Colon (tissue), 2 donors: ENCODE measurements at regions not wholly inside any gene's neighbourhood (a gene's known extent, or its start where the extent isn't known, plus 50 kb on each side); places are given as distances from the start of the nearest gene placed in this dataset.

Source experiments
- FAIRE-seq: peaks from 2 replicates; lab custom pipeline; 2012; peaks lifted over from hg19 to GRCh38; lab: Jason Lieb, UNC
- donor health status: control.
- donor health status: control.

DNA sequence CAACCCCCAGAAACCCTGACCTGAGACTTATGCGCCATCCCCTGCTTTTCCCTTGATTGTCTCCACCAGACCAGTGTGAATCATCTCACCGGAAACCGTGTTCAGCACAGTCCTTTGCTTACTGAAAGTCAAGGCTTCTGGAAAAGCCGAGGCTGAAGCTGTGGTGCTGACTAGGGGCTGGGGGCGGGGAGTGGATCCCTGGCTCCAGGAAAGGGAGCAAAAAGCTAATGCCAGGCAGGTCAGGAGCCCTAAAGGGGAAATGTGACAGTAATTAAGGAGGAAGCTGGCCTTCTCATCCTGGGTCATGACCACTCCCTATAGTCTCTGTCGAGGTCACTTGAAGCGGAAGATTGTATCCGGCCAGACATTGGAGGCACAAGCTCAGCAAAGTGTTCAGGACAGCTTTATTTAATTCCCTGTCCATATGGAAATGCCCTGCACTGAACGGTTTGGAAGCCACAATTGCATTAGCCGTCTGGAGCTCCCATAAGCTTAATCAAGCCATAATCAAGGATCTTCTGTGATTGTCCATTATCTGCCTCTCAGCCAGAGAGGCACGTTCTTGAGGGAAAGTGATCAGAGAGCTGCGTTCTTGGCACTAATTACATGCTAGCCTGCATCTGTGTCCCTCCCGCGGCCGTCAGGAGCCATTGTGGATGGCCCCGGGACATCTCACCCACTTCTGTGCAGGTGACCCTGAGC is 403.6 kb downstream of the RRAGC start:
- no peak for FAIRE-seq

DNA sequence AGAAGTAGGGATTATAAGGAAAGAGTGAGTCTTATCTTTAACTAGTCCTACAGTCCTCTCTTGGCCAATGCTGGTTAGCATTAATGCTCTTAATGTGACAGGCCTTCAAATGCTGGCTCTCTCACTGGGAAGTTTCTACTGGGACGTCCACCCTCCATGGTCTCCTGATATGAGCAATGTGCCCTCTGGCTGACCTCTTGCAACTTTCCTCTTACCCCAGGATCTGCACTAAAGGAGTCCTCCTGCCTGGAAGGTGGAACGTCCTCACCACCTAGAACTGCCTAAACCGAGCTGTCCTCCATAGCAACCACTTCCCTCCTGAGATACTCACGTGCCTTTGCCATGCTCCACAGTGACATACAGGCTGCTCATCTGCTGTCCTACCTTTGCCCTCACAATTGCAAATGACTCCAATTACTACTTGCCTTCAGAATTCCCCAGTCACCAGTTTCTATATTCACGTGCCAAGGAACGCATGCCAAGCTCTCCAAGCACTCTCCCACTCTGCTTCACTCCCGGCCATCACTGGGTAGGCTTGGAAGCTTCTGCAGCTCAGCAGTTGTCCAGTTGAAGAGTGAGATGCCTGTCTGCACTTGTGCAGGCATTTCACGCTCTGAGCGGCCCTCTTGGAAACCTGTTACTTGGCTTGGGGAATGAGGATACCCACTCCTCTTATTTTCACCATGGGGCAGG is 404.7 kb downstream of the RRAGC start:
- no peak for FAIRE-seq

GRCh38 chr1:38454236-38454635 is 405.3 kb downstream of the RRAGC start:
- no peak for FAIRE-seq

- FAIRE-seq, result no peak
Measured at GRCh38 chr1:38452246-38452645, 405.7 kb upstream of the POU3F1 start.

GRCh38 chr1:38451541-38451993 is 405.0 kb upstream of the POU3F1 start:
- no peak for FAIRE-seq

GRCh38 chr1:38448893-38449292 is 402.3 kb upstream of the POU3F1 start:
- no peak for FAIRE-seq

GRCh38 chr1:38446936-38447335 is 400.3 kb upstream of the POU3F1 start:
- no peak for FAIRE-seq

DNA sequence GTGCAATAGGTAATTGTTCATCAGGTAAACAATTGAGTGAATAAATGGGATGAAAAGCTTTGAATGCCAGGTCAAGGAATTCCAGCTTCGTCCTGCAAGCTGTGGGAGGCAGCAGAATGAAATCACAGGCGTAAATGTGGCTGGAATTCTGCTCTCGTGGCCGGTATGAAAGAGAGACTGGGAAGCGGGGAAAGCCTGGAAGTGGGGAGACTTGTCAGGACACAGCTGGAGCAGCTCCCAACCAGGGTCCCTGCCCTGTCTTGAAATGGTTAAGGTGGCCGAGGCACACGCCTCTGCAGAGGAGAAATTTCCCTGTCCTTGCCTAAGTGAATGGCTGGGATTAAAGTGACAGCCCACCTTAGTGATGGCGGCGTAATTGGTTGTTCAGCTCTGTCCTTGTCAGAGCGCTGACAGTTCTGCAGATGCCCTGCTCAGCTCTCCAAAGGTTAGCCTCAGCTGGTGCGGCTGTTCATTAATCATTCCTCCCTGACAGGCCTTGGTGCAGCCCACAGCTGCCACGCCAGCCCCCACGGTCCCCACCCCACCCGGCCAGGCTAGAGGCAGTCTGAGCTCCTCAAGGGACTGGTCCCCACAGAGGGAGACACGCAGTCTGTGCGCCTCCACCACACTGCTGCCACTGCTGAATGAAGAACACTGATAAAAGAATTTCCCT is 398.3 kb upstream of the POU3F1 start:
- FAIRE-seq, result no peak

- no peak for FAIRE-seq
Measured at GRCh38 chr1:38444311-38444710, 397.7 kb upstream of the POU3F1 start.

DNA sequence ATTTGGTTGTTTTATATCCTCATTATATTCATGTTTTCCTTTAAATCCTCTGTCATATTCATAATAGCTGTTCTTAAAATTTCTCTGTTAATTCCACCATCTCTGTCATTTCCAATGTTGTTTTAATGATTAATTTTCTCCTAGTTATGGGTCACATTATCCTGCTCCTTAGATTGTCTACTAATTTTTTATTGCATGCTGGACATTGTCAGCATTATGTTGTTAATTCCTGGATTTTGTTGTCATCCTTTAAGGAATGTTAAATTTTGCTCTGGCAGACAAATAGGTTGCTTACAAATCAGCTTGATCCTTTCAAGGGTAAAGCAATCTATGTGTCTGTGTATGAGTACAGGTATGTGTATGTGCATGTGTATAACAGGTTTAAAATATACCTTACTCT is 393.8 kb upstream of the POU3F1 start:
- FAIRE-seq, result no peak

DNA sequence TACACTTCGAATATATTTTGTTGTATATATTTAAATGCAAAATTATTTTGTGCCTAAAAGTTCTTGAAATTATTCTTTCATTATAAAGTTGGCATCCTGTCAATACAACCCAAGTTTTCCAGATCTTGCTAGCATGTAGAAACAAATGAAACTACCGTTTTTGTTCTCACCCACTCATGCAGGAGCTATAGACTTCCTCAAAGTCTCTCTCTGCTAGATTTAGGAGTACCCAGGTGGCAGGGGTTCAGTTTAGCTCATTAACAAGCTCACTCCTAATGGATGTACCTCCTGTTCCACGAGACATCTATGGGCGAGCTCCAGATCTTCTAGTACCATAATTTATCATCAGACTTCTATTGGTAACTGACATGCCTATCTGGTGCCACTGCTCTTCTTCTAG is 390.2 kb upstream of the POU3F1 start:
- no peak for FAIRE-seq

DNA sequence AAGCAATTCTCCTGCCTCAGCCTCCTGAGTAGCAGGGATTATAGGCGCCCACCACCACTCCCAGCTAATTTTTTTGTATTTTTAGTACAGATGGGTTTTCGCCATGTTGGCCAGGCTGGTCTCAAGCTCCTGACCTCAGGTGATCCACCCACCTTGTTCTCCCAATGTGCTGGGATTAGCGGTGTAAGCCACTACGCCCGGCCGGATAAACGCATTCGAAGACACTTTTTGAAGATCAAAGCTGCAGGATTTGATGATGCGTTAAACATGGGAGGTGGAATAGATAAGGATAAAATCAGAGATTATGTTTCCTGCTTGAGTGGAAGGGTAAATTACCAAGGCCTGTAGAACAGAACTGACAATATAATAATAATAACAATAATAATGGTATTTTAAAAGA is 389.4 kb upstream of the POU3F1 start:
- no peak for FAIRE-seq

- FAIRE-seq, result no peak
Measured at GRCh38 chr1:38433084-38433722, 386.6 kb upstream of the POU3F1 start.

GRCh38 chr1:38431535-38432376 is 385.2 kb upstream of the POU3F1 start:
- FAIRE-seq, result no peak

DNA sequence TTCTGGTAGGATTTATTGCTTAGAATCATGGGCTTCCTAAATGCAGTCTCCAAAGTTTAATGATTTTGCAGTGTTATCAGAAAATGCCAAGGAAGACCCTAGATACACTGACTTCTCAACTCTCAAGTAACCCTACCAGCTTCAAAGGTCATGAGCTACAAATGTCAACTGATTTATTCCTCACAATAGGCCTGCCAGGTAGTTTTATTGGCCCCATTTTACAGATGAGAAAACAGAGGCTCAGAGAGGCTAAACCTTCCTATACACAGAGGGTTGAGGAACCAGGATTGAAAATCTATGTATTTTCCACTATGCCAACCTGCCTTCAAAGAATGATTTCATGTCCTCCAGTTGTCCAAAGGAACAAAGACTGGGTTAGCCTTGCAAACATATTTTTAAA is 384.4 kb upstream of the POU3F1 start:
- no peak for FAIRE-seq

GRCh38 chr1:38424677-38425076 is 378.1 kb upstream of the POU3F1 start:
- no peak for FAIRE-seq

DNA sequence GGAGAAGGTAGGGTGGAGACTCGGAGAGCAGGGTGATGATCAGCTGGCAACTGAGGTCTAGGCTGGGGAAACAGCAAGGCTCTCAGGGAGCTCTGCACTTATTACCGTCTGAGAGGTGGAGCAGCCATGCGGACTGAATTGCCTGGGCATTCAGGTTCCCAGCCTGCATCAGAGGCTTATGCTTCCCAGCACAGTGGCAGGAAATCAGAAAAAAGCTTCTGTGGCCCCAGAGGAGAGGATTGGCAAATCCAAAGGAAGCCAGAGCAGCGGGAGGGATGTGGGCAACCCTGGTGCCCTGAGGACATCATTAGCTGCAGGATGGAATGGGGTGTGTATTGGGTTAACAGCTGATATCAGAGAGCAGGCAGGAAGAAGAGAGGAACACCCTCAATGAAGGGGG is 374.1 kb upstream of the POU3F1 start:
- FAIRE-seq, result no peak

DNA sequence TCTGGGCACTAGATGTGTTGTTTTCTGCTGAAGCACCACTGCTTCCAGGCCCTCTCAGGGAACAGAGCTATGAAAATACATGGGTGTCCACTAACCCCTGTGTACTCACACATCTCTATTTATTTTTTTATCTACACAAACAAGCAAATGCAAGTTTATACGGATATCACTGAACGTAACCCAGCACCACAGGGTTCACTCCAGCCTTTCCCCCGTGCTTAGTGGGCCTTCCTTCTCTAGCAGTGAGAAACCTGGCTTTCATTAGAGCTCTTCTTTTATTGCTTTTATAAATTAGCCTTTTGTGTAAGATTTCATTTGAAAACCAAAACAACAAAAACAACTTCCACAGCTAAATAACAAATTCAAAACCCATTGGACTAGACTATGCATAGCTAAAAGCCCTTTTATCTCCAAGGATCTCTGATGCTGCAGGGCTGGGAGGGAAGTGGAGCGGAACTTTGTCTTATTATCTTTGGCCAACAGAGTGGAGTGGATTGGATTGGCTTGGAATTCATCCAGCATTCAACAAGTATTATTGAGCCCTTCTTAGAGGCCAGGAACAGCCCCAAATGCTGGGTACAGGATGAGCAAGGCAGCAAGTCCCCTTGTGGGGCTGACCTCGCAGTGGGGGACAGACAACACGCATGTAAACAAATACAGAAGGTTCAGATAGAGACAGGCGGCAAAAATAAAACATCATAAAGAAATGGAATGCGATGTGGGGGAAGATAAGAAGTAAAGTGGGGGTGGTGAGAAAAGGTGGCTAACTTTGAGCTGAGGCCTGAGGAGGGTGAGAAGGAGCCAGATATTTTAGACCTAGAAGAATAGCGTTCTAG is 371.8 kb upstream of the POU3F1 start:
- no peak for FAIRE-seq

DNA sequence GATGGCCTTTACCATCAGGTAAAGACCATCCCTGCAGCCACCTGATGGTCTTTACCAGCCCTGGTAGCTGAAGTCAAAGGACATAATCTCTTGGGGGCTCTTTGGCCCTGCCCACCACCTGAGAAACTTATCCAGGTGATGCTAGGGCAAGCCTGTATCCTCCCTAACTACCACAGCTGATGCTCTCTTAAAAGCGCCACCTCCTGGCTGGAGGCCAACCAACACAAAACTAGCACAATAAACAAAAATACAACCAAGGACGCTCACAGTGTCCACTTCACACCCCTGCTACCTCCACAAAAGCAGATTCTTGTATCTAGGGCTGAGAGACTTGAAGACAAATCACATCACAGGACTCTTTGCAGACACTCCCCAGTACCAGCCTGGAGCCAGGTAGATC is 357.1 kb upstream of the POU3F1 start:
- FAIRE-seq, result no peak

DNA sequence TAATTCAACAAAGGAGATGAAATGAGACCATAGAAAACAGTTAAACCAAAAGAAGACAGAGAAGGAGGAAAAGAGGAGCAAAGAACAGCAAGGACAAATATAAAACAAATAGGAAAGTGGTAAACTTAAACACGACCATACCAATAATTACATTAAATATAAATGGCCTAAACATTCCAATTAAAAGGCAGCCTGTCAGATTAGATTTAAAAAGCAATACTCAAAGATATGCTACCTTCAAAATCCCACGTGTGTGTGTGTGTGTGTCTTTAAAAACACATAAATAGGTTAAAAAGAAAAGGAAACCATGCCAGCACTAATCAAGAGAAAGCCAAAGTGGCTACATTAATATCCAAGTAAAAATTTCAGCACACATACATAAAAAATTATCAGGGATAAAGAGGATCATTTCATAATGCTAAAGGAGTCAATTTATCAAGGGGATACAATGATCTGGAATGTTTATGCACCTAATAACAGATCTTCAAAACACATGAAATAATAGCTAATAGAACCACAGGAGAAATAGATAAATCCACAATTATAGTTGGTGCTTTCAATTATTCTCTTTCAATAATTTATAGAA is 355.7 kb upstream of the POU3F1 start:
- no peak for FAIRE-seq

- no peak for FAIRE-seq
Measured at GRCh38 chr1:38396606-38397005, 350.0 kb upstream of the POU3F1 start.
